Karpas-422 (cell line): ENCODE measurements at regions not wholly inside any gene's neighbourhood (a gene's known extent, or its start where the extent isn't known, plus 50 kb on each side); places are given as distances from the start of the nearest gene placed in this dataset.

ENCODE experiments used
- DNase-seq: peaks from one replicate; pipeline ENCODE4 v3.0.0-alpha.2; 2015
- H2AFZ ChIP-seq: fragments of 200-600 bp; sonication (generic); 2 replicates; pipeline ENCODE4 v1.6.1; 2014; ENCODE audit warnings: antibody characterized with exemption, low read length, mixed read lengths
- H3K27ac ChIP-seq: fragments of 200-600 bp; sonication (generic); 2 replicates; pipeline ENCODE4 v1.5.1; 2014; ENCODE audit warnings: mild to moderate bottlenecking, low read length, moderate library complexity
- H3K27me3 ChIP-seq: fragments of 200-600 bp; sonication (generic); 2 replicates; pipeline ENCODE4 v1.6.1; 2014; ENCODE audit warnings: low read length, mixed read lengths
- H3K36me3 ChIP-seq: fragments of 200-600 bp; sonication (generic); 2 replicates; pipeline ENCODE4 v1.6.1; 2014; ENCODE audit warnings: low read length, mixed read lengths; ENCODE audit not compliant: insufficient read depth
- H3K4me1 ChIP-seq: fragments of 200-600 bp; sonication (generic); 2 replicates; pipeline ENCODE4 v1.6.1; 2014; ENCODE audit warnings: mild to moderate bottlenecking, low read length, mixed read lengths
- H3K4me2 ChIP-seq: fragments of 200-600 bp; sonication (generic); 2 replicates; pipeline ENCODE4 v1.6.1; 2014; ENCODE audit warnings: low read length, low read depth, mild to moderate bottlenecking; ENCODE audit not compliant: poor library complexity, severe bottlenecking
- H3K4me3 ChIP-seq: fragments of 200-600 bp; sonication (generic); 2 replicates; pipeline ENCODE4 v1.5.1; 2014; ENCODE audit warnings: mild to moderate bottlenecking, antibody characterized with exemption, low read length, mixed read lengths
- H3K79me2 ChIP-seq: fragments of 200-600 bp; sonication (generic); 2 replicates; pipeline ENCODE4 v1.6.1; 2014; ENCODE audit warnings: mild to moderate bottlenecking, low read length, mixed read lengths
- H3K9ac ChIP-seq: fragments of 200-600 bp; sonication (generic); 2 replicates; pipeline ENCODE4 v1.6.0; 2014; ENCODE audit warnings: low read length
- H3K9me2 ChIP-seq: fragments of 200-600 bp; sonication (generic), shearing (Covaris generic); replicated peaks from 2 replicates; pipeline ENCODE4 v1.6.0; 2014; ENCODE audit warnings: mild to moderate bottlenecking, low read length, moderate library complexity; ENCODE audit not compliant: insufficient read depth
- H3K9me3 ChIP-seq: fragments of 300-700, 200-600 bp; sonication (generic); 2 replicates; pipeline ENCODE4 v1.6.1; 2014; ENCODE audit warnings: low read length, mixed read lengths
- H4K20me1 ChIP-seq: fragments of 200-600 bp; sonication (generic); 2 replicates; pipeline ENCODE4 v1.6.1; 2014; ENCODE audit warnings: mild to moderate bottlenecking, antibody characterized with exemption, low read length, low read depth; ENCODE audit not compliant: insufficient read depth

DNA sequence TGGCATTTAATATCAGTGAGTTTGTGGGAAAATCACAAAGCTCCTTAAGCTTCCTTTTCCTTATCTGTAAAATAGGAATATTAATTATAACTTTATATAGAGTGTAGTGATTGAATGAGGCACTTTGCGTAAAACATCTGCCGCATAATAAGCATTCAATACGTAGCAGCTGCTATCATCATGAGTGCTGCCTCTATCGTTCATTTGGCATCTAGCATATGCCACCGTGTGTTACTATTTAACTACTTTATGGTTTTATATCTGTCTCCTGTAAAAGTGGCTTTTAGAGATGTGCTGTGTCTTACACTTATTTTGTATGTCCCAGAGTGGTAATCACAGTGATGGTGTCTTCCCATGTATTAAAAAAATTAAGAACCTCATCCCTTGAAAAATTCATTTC is 729.6 kb downstream of the SORCS3 start:
- H3K9me2 ChIP-seq = no peaks in the 10 kb centered on the region
- no peaks in the 10 kb centered on the region for H3K79me2 ChIP-seq
- no peak overlapping the region for H3K4me2 ChIP-seq
- no peaks in the 10 kb centered on the region for H4K20me1 ChIP-seq
- H3K4me3 ChIP-seq = no peak overlapping the region
- H2AFZ ChIP-seq = no peak overlapping the region
- no peaks in the 10 kb centered on the region for H3K36me3 ChIP-seq
- no peaks in the 10 kb centered on the region for H3K4me1 ChIP-seq
- H3K9ac ChIP-seq = no peak overlapping the region
- no peaks in the 10 kb centered on the region for H3K27me3 ChIP-seq
- no peak overlapping the region for H3K27ac ChIP-seq
- DNase-seq = no peak
- peaks cover 6% of the 10 kb centered on the region for H3K9me3 ChIP-seq

DNA sequence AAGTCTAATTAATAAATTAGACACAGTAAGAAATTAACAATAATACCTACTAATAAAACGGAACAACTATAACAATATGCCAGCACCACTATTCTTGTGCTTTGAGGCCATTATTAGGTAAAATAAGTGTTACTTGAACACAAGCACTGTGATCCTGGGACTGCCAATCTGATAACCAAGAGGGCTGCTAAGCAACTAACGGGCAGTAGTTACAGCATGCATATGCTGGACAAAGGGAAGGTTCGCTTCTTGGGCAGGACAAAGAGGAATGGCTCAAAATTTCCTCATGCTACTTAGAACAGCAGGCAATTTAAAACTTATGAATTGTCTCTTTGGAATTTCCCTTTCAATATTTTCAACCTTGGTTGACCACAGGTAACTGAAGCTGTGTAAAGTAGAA is 718.6 kb downstream of the SORCS3 start:
- Histone ChIP-seq H3K9me3 (no peaks in the 10 kb centered on the region; the same call in 1 of the 2 replicates), H2AFZ (no peak overlapping the region), H3K4me2 (no peak overlapping the region), H3K4me3 (no peak overlapping the region), H3K27me3 (no peaks in the 10 kb centered on the region), H3K9me2 (no peaks in the 10 kb centered on the region), H3K36me3 (no peaks in the 10 kb centered on the region), H3K4me1 (no peaks in the 10 kb centered on the region), H3K79me2 (no peaks in the 10 kb centered on the region), H3K27ac (no peak overlapping the region), H3K9ac (no peak overlapping the region), H4K20me1 (no peaks in the 10 kb centered on the region)
- no peak for DNase-seq

DNA sequence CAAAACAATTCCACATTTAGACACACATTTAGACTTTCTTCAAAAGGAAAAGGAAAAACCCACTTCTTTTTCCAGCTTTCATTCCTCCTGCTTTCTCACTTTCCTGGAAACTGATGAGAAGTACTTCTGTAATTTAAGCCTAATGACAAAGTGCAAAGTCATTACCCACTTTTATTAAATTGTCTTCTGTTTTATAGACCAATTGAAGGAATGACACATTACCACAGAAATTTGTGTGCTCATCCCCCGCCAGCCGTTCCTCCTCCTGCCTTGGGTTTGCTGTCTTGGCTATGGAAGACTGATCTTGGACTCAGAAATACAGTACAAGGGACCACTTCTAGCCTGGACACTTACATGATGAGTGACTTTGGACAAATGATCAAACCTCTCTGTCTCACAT is 717.8 kb downstream of the SORCS3 start:
- H3K9ac ChIP-seq = no peak overlapping the region
- no peaks in the 10 kb centered on the region for H3K79me2 ChIP-seq
- no peaks in the 10 kb centered on the region for H3K4me1 ChIP-seq
- H3K4me2 ChIP-seq = no peak overlapping the region
- no peaks in the 10 kb centered on the region for H3K27me3 ChIP-seq
- no peak overlapping the region for H3K27ac ChIP-seq
- H4K20me1 ChIP-seq = no peaks in the 10 kb centered on the region
- H3K4me3 ChIP-seq = no peak overlapping the region
- no peaks in the 10 kb centered on the region for H3K36me3 ChIP-seq
- no peaks in the 10 kb centered on the region; the same call in 1 of the 2 replicates for H3K9me3 ChIP-seq
- H3K9me2 ChIP-seq = no peaks in the 10 kb centered on the region
- DNase-seq = no peak
- H2AFZ ChIP-seq = no peak overlapping the region

DNA sequence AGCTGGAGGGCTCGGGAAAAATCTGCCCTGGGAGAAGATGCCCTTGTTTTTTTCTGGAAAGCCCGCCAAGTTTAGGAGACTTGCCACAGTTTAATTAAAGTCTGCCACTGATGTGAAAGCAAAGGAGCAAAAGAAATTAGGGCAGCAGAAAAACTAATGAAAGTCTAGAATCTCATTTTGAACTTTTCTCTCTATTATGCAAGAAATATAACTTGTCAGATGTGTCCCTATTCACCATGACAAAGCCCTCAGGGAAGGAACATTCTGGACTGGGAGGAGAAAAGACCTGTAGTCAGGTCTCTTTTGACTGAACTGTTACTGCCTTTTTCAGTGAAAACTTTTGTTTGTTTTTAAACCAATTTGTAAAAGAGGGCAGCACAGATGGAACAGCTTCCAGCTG is 715.5 kb downstream of the SORCS3 start:
- no peaks in the 10 kb centered on the region for H4K20me1 ChIP-seq
- no peak overlapping the region for H2AFZ ChIP-seq
- no peaks in the 10 kb centered on the region for H3K27me3 ChIP-seq
- no peak overlapping the region for H3K4me3 ChIP-seq
- no peaks in the 10 kb centered on the region; the same call in 1 of the 2 replicates for H3K9me3 ChIP-seq
- H3K9ac ChIP-seq = no peak overlapping the region
- H3K36me3 ChIP-seq = no peaks in the 10 kb centered on the region
- H3K27ac ChIP-seq = no peak overlapping the region
- no peaks in the 10 kb centered on the region for H3K9me2 ChIP-seq
- no peaks in the 10 kb centered on the region for H3K4me1 ChIP-seq
- DNase-seq = no peak
- no peaks in the 10 kb centered on the region for H3K79me2 ChIP-seq
- H3K4me2 ChIP-seq = no peak overlapping the region

DNA sequence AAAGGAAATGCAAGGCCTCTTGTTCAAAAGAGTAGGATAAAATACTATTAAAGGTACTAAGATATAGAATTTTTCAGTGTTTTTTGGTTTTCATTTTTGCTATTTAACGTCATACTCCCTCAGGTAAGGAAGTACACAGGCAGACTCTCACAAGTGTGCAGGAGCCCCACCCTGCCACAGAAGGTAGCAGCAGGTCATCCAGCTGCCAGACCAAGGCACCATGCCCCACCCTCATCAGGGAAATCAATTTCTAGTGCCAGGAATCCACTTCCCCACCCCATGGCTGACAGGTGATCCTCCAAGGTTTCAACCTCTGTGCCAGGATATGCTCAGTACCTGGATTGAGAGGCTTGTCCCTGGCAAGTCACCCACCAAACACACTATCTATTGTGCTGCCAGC is 712.9 kb downstream of the SORCS3 start:
- H3K36me3 ChIP-seq = no peaks in the 10 kb centered on the region
- H2AFZ ChIP-seq = no peak overlapping the region
- no peaks in the 10 kb centered on the region for H4K20me1 ChIP-seq

DNA sequence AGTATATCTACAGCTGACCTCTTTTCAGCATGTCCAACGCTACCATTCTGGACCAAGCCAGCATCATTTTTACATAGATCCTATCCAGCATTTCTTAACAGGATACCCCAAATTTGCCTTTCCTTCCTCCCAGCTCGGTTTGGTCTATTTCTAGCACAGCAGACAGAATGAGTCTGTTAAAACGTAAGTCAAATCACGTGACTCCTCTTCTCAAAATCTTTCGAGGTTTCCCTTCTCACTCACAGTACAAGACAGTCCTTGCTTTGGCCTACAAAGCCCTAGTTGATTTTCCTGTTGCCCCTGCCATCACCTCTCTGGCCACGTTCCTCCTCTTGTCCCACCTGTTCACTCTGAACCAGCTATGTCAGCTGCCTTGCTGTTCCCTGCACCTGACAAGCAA is 711.7 kb downstream of the SORCS3 start:
- Histone ChIP-seq H3K27ac (no peak overlapping the region), H3K4me2 (no peak overlapping the region), H2AFZ (no peak overlapping the region), H3K27me3 (no peaks in the 10 kb centered on the region), H3K4me3 (no peak overlapping the region), H3K9me2 (no peaks in the 10 kb centered on the region), H3K9me3 (no peaks in the 10 kb centered on the region; the same call in 1 of the 2 replicates), H4K20me1 (no peaks in the 10 kb centered on the region), H3K79me2 (no peaks in the 10 kb centered on the region), H3K36me3 (no peaks in the 10 kb centered on the region), H3K4me1 (no peaks in the 10 kb centered on the region), H3K9ac (no peak overlapping the region)
- no peak for DNase-seq

More for the DNA sequence above, 712.9 kb downstream of the SORCS3 start:
- DNase-seq = no peak
- Histone ChIP-seq H3K4me3 (no peak overlapping the region), H3K27ac (no peak overlapping the region), H3K9me2 (no peaks in the 10 kb centered on the region), H3K4me1 (no peaks in the 10 kb centered on the region), H3K9me3 (no peaks in the 10 kb centered on the region; the same call in 1 of the 2 replicates), H3K4me2 (no peak overlapping the region), H3K9ac (no peak overlapping the region), H3K79me2 (no peaks in the 10 kb centered on the region), H3K27me3 (no peaks in the 10 kb centered on the region)

DNA sequence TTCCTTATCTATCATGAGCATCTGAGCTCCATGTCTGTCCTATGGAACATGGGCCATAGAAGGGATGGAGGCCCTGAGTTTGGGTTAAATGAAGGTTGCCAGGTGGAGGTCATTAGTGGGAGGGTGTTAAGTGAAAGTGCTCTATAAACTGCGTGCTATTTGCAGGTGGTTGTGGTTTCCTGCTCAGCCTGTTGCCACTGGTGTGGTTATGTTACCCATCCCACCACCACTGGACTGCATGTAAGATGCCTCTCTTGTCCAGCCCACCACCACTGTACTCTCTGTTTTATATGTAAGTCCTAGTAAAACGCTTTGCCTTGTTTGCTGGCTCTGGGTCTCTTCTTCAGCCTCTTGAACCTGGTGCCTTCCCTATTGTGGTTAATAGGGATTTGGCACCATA is 711.2 kb downstream of the SORCS3 start:
- no peaks in the 10 kb centered on the region for H3K27me3 ChIP-seq
- no peaks in the 10 kb centered on the region for H3K9me2 ChIP-seq
- H3K27ac ChIP-seq = no peak overlapping the region

DNA sequence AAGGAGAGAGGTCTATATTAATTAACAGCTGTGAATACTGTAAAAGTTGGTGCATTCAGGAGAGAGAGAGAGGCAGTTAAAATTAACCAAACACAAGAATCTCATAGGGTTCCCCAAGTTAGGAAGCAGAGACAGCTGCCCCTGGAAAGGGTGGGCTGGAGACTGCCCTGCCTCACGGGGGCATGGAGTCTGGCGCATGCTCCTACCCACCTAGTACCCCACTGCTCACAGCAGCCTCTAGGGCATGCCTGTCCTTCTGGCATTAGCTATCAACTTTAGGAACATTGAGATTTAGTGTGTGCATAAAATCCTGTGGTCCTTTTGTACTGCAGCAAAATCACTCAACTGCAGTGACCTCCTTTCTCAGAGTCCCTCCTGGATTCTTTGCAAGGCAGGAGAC is 710.1 kb downstream of the SORCS3 start:
- no peak overlapping the region for H3K4me3 ChIP-seq
- H3K79me2 ChIP-seq = no peaks in the 10 kb centered on the region
- H3K9ac ChIP-seq = no peak overlapping the region
- no peaks in the 10 kb centered on the region for H3K4me1 ChIP-seq
- H3K36me3 ChIP-seq = no peaks in the 10 kb centered on the region
- no peaks in the 10 kb centered on the region for H3K27me3 ChIP-seq
- no peak overlapping the region for H3K27ac ChIP-seq
- H4K20me1 ChIP-seq = no peaks in the 10 kb centered on the region
- H3K9me2 ChIP-seq = no peaks in the 10 kb centered on the region
- no peak overlapping the region for H3K4me2 ChIP-seq
- DNase-seq = no peak
- no peaks in the 10 kb centered on the region; the same call in 1 of the 2 replicates for H3K9me3 ChIP-seq
- H2AFZ ChIP-seq = no peak overlapping the region

More for the DNA sequence above, 711.2 kb downstream of the SORCS3 start:
- no peaks in the 10 kb centered on the region for H3K79me2 ChIP-seq
- no peak overlapping the region for H3K4me2 ChIP-seq
- H3K9me3 ChIP-seq = no peaks in the 10 kb centered on the region; the same call in 1 of the 2 replicates
- no peak overlapping the region for H2AFZ ChIP-seq
- no peaks in the 10 kb centered on the region for H4K20me1 ChIP-seq
- no peak for DNase-seq
- H3K4me1 ChIP-seq = no peaks in the 10 kb centered on the region
- no peak overlapping the region for H3K9ac ChIP-seq
- H3K4me3 ChIP-seq = no peak overlapping the region
- H3K36me3 ChIP-seq = no peaks in the 10 kb centered on the region

DNA sequence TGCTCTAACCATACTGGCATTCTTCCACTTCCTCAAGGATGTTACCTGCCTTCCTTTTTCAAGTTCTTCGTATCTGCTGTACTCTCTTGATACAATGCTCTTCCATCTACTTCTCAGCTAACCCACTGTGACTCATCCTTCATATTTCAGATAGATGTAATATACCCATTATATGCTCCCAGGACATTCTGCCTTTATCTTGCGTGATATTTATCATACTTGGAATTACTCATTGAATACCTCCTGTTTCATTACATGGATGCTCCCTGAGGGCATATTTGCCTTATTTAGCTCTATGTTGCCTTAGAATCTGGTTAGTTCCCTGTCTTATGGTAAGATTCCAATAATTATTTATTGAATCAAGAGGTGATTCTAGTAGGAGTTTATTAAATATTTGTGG is 706.4 kb downstream of the SORCS3 start:
- Histone ChIP-seq H3K4me1 (no peaks in the 10 kb centered on the region), H3K4me2 (no peak overlapping the region), H3K27ac (no peak overlapping the region), H3K9me2 (no peaks in the 10 kb centered on the region), H3K27me3 (no peaks in the 10 kb centered on the region), H2AFZ (no peak overlapping the region), H3K4me3 (no peak overlapping the region), H3K9ac (no peak overlapping the region), H3K79me2 (no peaks in the 10 kb centered on the region), H3K36me3 (no peaks in the 10 kb centered on the region), H4K20me1 (no peaks in the 10 kb centered on the region), H3K9me3 (no peaks in the 10 kb centered on the region)
- DNase-seq = no peak
